OCI-LY3 (cell line): ENCODE measurements at regions not wholly inside any gene's neighbourhood (a gene's known extent, or its start where the extent isn't known, plus 50 kb on each side); places are given as distances from the start of the nearest gene placed in this dataset.

Experiments used
- H2AFZ ChIP-seq: fragments of 200-600, 300-600 bp; shearing (Covaris generic); 2 replicates; pipeline ENCODE4 v1.6.0; 2014; ENCODE audit warnings: antibody characterized with exemption, low read depth, low read length
- H3K27ac ChIP-seq: fragments of 200-600, 300-600 bp; sonication (generic); 2 replicates; pipeline ENCODE4 v1.5.1; 2014; ENCODE audit warnings: mild to moderate bottlenecking, low read length, moderate library complexity, mixed read lengths
- H3K27me3 ChIP-seq: fragments of 200-600, 300-600 bp; sonication (generic); 2 replicates; pipeline ENCODE4 v1.6.1; 2014; ENCODE audit warnings: low read depth, low read length, mixed read lengths
- H3K36me3 ChIP-seq: fragments of 200-600, 300-600 bp; sonication (generic); replicated peaks from 2 replicates; pipeline ENCODE3; 2014; ENCODE audit warnings: low read depth, low read length, mixed read lengths
- H3K4me1 ChIP-seq: fragments of 300-600, 200-600 bp; sonication (generic); 2 replicates; pipeline ENCODE4 v1.6.1; 2014; ENCODE audit warnings: low read length, mixed read lengths
- H3K4me2 ChIP-seq: fragments of 200-600, 300-600 bp; sonication (generic); 2 replicates; pipeline ENCODE4 v1.6.1; 2014; ENCODE audit warnings: low read length, mixed read lengths
- H3K4me3 ChIP-seq: fragments of 300-600, 200-600 bp; sonication (generic); 2 replicates; pipeline ENCODE4 v1.5.1; 2014; ENCODE audit warnings: antibody characterized with exemption, mild to moderate bottlenecking, low read length, moderate library complexity
- H3K79me2 ChIP-seq: fragments of 300-600, 200-600 bp; shearing (Covaris generic); 2 replicates; pipeline ENCODE4 v1.6.1; 2014; ENCODE audit warnings: mild to moderate bottlenecking, low read length, mixed read lengths
- H3K9ac ChIP-seq: fragments of 300-600, 200-600 bp; shearing (Covaris generic); 2 replicates; pipeline ENCODE4 v1.6.0; 2014; ENCODE audit warnings: mild to moderate bottlenecking, low read length, moderate library complexity
- H3K9me3 ChIP-seq: fragments of 200-600, 300-600 bp; shearing (Covaris generic); 2 replicates; pipeline ENCODE4 v1.6.1; 2014; ENCODE audit warnings: low read length, mixed read lengths; ENCODE audit not compliant: insufficient read depth
- H4K20me1 ChIP-seq: fragments of 200-600, 300-600 bp; sonication (generic); 2 replicates; pipeline ENCODE4 v1.6.1; 2016; ENCODE audit warnings: low read length, mixed read lengths; ENCODE audit not compliant: insufficient read depth
- EZH2phosphoT487 ChIP-seq: fragments of 200-600 bp; shearing (Covaris generic); IDR thresholded peaks from 2 replicates; pipeline ENCODE4 v1.6.1; 2018; ENCODE audit warnings: antibody characterized with exemption, mixed run types, low read depth
- TF ChIP-seq, protein P1 (sequence below): fragments of 200-600, 300-600 bp; sonication (generic); IDR thresholded peaks from 2 replicates; pipeline ENCODE4 v1.5.1; 2014; ENCODE audit warnings: antibody characterized with exemption, low read length, low read depth

DNA sequence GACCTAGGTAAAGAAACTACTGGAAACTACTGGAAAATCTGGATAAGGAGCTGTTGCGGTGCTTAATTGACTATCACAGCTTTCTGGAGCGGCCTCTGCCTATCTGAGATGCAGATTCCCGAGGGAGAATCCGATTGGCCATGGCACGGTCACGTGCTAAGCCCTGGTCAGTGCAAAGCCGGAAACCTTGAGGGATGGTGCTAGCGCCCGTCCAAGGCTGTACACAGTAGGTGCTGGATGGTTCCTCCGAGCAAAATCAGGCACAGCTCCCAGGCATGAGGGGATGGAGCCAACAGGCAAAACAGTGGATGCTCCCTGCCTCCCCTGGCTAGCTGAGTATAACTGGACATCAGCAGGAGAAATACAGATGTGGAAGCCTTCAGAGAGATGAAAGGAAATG, 238.7 kb upstream of the HES1 start:
- Histone ChIP-seq H3K4me3 (no peak overlapping the region), H3K27ac (no peak overlapping the region), H3K79me2 (no peaks in the 10 kb centered on the region), H3K4me2 (no peak overlapping the region), H3K9me3 (no peaks in the 10 kb centered on the region), H2AFZ (no peak overlapping the region), H3K27me3 (peaks cover 15% of the 10 kb centered on the region), H3K9ac (no peak overlapping the region), H3K36me3 (no peaks in the 10 kb centered on the region), H4K20me1 (no peaks in the 10 kb centered on the region), H3K4me1 (peaks cover 28% of the 10 kb centered on the region)
- no peak for TF ChIP-seq EZH2phosphoT487
- TF ChIP-seq, protein P1, sequence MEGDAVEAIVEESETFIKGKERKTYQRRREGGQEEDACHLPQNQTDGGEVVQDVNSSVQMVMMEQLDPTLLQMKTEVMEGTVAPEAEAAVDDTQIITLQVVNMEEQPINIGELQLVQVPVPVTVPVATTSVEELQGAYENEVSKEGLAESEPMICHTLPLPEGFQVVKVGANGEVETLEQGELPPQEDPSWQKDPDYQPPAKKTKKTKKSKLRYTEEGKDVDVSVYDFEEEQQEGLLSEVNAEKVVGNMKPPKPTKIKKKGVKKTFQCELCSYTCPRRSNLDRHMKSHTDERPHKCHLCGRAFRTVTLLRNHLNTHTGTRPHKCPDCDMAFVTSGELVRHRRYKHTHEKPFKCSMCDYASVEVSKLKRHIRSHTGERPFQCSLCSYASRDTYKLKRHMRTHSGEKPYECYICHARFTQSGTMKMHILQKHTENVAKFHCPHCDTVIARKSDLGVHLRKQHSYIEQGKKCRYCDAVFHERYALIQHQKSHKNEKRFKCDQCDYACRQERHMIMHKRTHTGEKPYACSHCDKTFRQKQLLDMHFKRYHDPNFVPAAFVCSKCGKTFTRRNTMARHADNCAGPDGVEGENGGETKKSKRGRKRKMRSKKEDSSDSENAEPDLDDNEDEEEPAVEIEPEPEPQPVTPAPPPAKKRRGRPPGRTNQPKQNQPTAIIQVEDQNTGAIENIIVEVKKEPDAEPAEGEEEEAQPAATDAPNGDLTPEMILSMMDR: no peak

DNA sequence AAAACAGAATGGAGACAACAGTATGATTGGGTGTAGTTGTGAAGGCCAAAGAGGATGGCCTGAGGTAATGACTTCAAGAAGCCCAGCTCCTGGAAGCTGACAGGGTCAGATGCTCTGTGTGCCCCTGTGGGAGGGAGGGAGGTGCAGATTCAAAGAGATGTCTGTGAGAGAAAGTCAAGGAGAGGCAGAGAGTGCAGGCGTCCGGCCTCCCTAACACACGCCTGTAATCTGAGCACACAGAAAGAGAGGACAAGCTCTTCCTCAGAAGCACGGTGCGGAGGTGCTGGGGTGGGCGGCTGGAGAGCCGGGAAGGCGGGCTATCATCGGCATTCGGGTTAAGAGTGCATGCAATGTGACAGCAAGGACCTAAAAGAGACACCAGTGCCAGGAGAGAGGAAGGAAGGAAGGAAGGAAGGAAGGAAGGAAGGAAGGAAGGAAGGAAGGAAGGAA, 238.2 kb upstream of the HES1 start:
- H3K4me1 ChIP-seq: peaks cover 33% of the 10 kb centered on the region
- TF ChIP-seq EZH2phosphoT487: no peak
- TF ChIP-seq, protein P1: no peak
- no peak overlapping the region for H3K4me2 ChIP-seq
- no peaks in the 10 kb centered on the region for H3K79me2 ChIP-seq
- no peaks in the 10 kb centered on the region for H3K36me3 ChIP-seq
- no peaks in the 10 kb centered on the region for H3K9me3 ChIP-seq
- no peaks in the 10 kb centered on the region for H4K20me1 ChIP-seq
- no peak overlapping the region for H3K4me3 ChIP-seq
- H3K27me3 ChIP-seq: peaks cover 18% of the 10 kb centered on the region
- H3K27ac ChIP-seq: no peak overlapping the region
- H2AFZ ChIP-seq: no peak overlapping the region
- H3K9ac ChIP-seq: no peak overlapping the region

DNA sequence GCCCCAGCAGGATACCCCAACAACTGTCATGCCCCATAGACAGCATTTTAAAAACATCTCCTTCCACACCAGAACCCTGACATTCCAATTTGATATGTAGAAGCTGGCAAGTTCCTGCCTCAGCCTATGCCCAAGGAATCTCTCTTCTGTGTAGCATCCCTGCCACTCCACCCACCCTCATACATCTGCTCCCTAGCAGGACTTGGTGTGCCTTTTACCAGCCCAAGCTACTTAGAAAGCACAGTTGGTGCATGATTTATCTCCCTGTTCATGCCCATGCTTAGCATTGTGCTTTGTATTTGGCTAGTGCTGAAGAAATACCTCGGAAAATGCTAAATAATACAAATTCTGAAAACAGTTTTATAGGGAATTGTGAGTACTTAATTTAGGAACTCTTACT, 236.9 kb upstream of the HES1 start:
- H3K27me3 ChIP-seq: peaks cover 29% of the 10 kb centered on the region
- H2AFZ ChIP-seq: no peak overlapping the region
- H3K27ac ChIP-seq: no peak overlapping the region
- H3K9ac ChIP-seq: no peak overlapping the region
- no peaks in the 10 kb centered on the region for H3K9me3 ChIP-seq
- no peak overlapping the region for H3K4me3 ChIP-seq
- no peaks in the 10 kb centered on the region for H3K36me3 ChIP-seq
- no peak overlapping the region for H3K4me2 ChIP-seq
- H4K20me1 ChIP-seq: no peaks in the 10 kb centered on the region
- peaks cover 42% of the 10 kb centered on the region for H3K4me1 ChIP-seq
- TF ChIP-seq, protein P1: no peak
- no peak for TF ChIP-seq EZH2phosphoT487
- no peaks in the 10 kb centered on the region for H3K79me2 ChIP-seq

DNA sequence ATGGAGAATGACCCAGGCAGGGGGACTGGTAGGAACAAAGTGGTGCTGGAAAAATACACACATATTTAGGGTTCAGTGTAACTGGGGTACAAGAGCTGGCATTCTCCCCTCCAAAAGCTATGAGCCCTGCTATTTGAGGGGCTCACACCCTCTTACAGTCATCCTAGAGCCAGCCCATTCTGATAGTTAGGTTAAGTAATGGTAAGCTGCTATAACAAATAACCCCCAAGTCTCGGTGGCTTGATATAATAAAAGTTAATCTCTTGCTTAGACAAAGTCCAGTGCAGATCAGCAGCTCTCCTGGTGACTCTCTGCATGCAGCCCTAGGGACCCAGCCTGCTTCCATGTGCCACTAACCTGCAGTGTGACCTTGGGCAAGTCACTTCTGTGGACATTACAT, 234.9 kb upstream of the HES1 start:
- no peak overlapping the region for H3K27ac ChIP-seq
- TF ChIP-seq, protein P1: no peak
- no peak for TF ChIP-seq EZH2phosphoT487

More for the DNA sequence above, 234.9 kb upstream of the HES1 start:
- Histone ChIP-seq H4K20me1 (no peaks in the 10 kb centered on the region), H2AFZ (no peak overlapping the region), H3K4me3 (no peak overlapping the region), H3K36me3 (no peaks in the 10 kb centered on the region), H3K4me1 (peaks cover 39% of the 10 kb centered on the region), H3K27me3 (peaks cover 34% of the 10 kb centered on the region), H3K9me3 (no peaks in the 10 kb centered on the region), H3K4me2 (no peak overlapping the region), H3K9ac (no peak overlapping the region), H3K79me2 (no peaks in the 10 kb centered on the region)
